Neutrophil (primary cell): ENCODE measurements at regions not wholly inside any gene's neighbourhood (a gene's known extent, or its start where the extent isn't known, plus 50 kb on each side); places are given as distances from the start of the nearest gene placed in this dataset.

Source experiments
- H3K27ac ChIP-seq: fragments of 200-600 bp; sonication (generic); 2 replicates; pipeline ENCODE4 v1.5.1; 2016; ENCODE audit warnings: mild to moderate bottlenecking, moderate library complexity
- H3K27me3 ChIP-seq: fragments of 200-600 bp; sonication (generic); 2 replicates; pipeline ENCODE4 v1.6.0; 2016; ENCODE audit warnings: mild to moderate bottlenecking
- H3K36me3 ChIP-seq: fragments of 200-600 bp; sonication (generic); 2 replicates; pipeline ENCODE4 v1.5.1; 2017
- H3K4me1 ChIP-seq, 2 experiments: fragments of 200-600 bp in 1 of 2; sonication (generic) in 1 of 2; 1 replicate in 1 of 2; 2 replicates in 1 of 2; pipeline versions ENCODE4 v1.5.1 to v1.6.1; 2013 to 2016; ENCODE audit warnings: low read depth in 1 of 2, low read length in 1 of 2, mild to moderate bottlenecking in 1 of 2, moderate library complexity in 1 of 2; ENCODE audit not compliant: control insufficient read depth in 1 of 2, insufficient read depth in 1 of 2
- H3K4me3 ChIP-seq, 2 experiments: fragments of 200-600 bp in 1 of 2; sonication (generic) in 1 of 2; 1 replicate in 1 of 2; 2 replicates in 1 of 2; pipeline ENCODE4 v1.5.1; 2013 to 2016; ENCODE audit warnings: low read depth in 1 of 2, low read length in 1 of 2, mild to moderate bottlenecking in 1 of 2, moderate library complexity in 1 of 2
- H3K9me3 ChIP-seq: fragments of 200-600 bp; sonication (generic); 2 replicates; pipeline ENCODE4 v1.5.1; 2016
- TF ChIP-seq, protein P1 (sequence below): fragments of 200-600 bp; sonication (generic); IDR thresholded peaks from 2 replicates; pipeline ENCODE4 v1.5.1; 2016; ENCODE audit warnings: antibody characterized with exemption

DNA sequence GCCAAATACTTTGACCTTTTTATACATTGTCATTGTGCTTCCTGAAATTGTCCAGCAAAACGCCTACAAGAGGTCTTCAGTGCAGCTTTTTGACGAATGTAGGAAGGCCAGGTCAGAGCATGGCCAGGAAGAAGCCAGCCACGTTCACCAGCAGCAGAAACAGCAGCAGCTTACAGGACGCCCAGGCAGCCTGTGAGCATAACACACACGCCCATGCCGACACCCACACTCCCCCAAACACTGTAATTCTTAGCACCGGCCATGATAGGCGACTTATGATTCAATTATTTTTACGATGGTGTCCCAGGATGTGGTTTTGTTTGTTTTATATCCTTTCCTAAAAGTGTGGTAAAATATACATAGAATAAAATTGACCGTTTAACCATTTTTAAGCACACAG is 249.1 kb upstream of the SALL3 start:
- no peak overlapping the region for H3K27ac ChIP-seq
- no peaks in the 10 kb centered on the region for H3K27me3 ChIP-seq
- no peaks in the 10 kb centered on the region for H3K36me3 ChIP-seq
- H3K9me3 ChIP-seq = no peaks in the 10 kb centered on the region
- H3K4me1 ChIP-seq = no peaks in the 10 kb centered on the region
- H3K4me3 ChIP-seq = no peak overlapping the region
- TF ChIP-seq, protein P1, sequence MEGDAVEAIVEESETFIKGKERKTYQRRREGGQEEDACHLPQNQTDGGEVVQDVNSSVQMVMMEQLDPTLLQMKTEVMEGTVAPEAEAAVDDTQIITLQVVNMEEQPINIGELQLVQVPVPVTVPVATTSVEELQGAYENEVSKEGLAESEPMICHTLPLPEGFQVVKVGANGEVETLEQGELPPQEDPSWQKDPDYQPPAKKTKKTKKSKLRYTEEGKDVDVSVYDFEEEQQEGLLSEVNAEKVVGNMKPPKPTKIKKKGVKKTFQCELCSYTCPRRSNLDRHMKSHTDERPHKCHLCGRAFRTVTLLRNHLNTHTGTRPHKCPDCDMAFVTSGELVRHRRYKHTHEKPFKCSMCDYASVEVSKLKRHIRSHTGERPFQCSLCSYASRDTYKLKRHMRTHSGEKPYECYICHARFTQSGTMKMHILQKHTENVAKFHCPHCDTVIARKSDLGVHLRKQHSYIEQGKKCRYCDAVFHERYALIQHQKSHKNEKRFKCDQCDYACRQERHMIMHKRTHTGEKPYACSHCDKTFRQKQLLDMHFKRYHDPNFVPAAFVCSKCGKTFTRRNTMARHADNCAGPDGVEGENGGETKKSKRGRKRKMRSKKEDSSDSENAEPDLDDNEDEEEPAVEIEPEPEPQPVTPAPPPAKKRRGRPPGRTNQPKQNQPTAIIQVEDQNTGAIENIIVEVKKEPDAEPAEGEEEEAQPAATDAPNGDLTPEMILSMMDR = no peak

DNA sequence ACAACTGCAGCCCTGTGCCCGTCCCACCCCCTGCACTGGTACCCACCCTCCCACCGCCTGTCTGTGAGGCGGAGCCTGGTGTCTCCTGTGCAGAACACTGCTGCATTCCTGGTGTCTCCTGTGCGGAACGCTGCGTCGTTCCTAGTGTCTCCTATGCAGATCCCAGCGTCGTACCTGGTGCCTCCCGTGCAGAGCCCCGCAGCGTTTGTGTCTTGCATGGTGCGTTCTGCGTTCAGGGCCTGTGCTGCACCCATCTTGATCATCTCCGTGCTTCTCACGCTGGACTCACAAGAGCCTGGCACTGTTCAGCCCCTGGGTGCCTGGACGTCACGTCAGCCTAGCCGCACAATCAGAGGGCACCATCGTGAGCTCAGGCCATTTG is 248.6 kb upstream of the SALL3 start:
- Histone ChIP-seq H3K36me3 (no peaks in the 10 kb centered on the region), H3K4me3 (no peak overlapping the region), H3K9me3 (no peaks in the 10 kb centered on the region), H3K4me1 (no peaks in the 10 kb centered on the region), H3K27ac (no peak overlapping the region), H3K27me3 (no peaks in the 10 kb centered on the region)
- TF ChIP-seq, protein P1 = no peak

DNA sequence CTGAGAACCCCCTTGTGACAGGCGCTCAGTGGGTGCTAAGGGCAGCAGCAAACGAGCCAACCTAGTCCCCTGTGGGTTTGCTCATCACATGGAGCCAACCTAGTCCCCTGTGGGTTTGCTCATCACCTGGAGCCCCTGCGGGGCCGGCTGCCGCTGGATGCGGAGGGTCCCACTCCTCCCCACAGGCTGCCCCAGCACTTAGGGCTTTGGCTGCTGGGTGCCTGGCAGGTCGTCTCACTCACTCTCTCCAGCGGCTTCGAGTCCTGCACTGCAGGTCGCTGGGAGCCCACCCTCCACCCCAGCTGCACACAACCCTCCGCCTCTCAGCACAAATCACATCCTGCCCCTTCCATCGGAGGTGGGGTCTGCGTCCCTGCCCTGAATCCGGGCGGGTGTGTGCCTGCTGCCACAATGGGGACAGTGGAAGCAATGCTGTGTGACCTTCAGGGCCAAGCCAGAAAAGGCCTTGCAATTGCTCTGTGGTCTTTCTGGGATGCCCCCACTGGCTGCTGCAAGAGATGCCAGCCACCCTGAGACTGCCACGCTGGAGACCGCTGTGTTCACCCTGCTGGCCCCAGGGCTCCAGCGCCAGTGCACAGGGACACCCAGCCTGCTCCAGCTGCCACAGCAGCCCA is 248.1 kb upstream of the SALL3 start:
- H3K27me3 ChIP-seq = no peaks in the 10 kb centered on the region
- H3K4me3 ChIP-seq = no peak overlapping the region
- no peaks in the 10 kb centered on the region for H3K9me3 ChIP-seq
- H3K27ac ChIP-seq = no peak overlapping the region
- no peaks in the 10 kb centered on the region for H3K4me1 ChIP-seq
- H3K36me3 ChIP-seq = no peaks in the 10 kb centered on the region
- TF ChIP-seq, protein P1 = no peak

DNA sequence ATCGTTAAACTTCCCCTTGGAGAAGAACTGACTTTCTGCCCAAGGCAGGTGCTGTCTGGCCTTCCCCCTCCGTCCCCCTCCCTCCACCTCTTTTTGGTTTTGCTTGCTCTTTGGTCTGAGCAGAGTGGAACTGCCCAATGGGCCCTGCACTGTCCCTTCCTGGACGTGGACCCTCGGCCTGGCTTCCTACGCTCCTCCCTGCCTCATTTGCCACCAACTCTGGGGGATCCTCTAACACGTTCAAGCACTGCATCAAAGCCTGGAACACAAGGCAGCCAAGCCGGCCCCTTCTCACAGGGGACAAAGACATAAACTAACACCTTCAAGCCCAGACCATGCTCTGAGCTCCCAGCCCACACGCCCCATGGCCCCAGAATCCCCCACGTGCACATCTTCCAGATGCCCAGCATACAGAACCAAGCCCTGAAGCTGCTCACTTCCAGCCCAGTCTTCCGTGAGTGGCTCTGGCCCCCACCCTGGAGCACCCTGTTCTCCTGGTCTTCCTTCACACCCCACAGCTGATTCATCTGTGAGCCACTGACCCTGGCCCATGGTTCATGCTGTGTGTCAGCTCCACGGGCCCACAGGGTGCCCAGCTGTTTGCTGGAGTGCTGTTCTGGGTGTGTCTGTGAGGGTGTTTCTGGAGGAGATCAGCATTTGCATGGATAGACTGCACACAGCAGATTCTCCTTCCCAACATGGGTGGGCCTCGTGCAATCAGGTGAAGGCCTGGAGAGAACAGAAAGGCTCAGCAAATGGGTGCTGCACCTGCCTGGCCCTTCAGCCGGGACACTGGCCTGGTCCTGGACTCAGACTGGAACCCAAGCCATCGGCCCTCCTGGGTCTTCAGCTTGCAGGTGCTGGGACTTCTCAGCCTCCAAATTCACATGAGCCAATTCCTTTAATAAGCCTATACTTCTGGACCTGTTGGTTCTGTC is 247.1 kb upstream of the SALL3 start:
- H3K4me1 ChIP-seq = no peaks in the 10 kb centered on the region
- TF ChIP-seq, protein P1 = no peak
- no peaks in the 10 kb centered on the region for H3K9me3 ChIP-seq
- no peaks in the 10 kb centered on the region for H3K36me3 ChIP-seq
- H3K27me3 ChIP-seq = no peaks in the 10 kb centered on the region
- no peak overlapping the region for H3K4me3 ChIP-seq
- no peak overlapping the region for H3K27ac ChIP-seq

DNA sequence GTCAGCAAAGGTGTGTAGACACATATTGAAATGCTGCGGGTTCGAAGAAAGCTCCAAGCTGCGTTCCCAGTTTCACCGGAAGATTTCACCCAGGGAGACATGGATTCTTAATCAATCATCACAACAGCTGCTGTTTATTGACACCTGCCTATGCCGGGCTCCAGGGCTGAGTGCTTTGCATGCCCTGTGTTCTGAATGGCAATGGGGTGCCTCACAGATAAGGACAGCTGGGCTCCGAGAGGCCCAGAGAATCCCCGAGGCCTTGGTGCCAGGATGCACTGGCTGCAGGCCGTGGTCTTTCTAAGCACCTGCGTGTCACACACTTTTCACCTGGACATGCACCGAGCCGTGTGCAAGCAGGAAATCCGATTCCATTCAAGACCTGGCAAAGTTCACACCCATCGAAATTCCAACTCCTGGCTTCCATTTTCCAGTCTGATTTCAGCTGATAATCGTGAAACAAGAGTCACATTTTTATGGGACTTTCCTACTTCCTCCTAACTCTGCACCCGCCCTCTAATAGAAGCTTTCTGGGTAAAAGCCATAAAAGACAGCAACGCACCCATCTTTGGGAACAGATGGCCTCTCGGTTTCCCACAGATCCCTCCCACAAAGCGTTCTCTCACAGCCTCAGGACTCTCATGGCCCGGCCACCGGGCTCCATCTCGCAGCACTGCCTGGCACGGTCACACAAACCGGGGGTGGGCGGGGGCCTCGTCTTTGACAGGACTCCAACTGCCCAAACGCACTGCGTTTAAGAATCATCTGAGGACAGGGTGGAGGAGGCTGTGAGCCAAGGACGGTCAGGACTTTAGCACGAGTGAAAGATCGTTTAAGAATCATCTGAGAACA is 245.6 kb upstream of the SALL3 start:
- TF ChIP-seq, protein P1 = no peak

More for the DNA sequence above, 245.6 kb upstream of the SALL3 start:
- Histone ChIP-seq H3K27ac (no peak overlapping the region), H3K27me3 (no peaks in the 10 kb centered on the region), H3K4me3 (no peak overlapping the region), H3K4me1 (no peaks in the 10 kb centered on the region), H3K9me3 (no peaks in the 10 kb centered on the region), H3K36me3 (no peaks in the 10 kb centered on the region)
